GM19025 (cell line): ENCODE measurements at regions not wholly inside any gene's neighbourhood (a gene's known extent, or its start where the extent isn't known, plus 50 kb on each side); places are given as distances from the start of the nearest gene placed in this dataset.

Experiments used
- ATAC-seq: cut with Tn5 transposase; IDR thresholded peaks from one replicate; pipeline ENCODE4 v1.9.1; 2021; ENCODE audit warnings: mild to moderate bottlenecking, low read depth, moderate library complexity; ENCODE audit not compliant: unreplicated experiment

- no peak for ATAC-seq
These were observed 374.2 kb downstream of the MAN2A1 start for GRCh38 chr5:110063640-110064602.

- no peak for ATAC-seq
These were observed 375.0 kb downstream of the MAN2A1 start for GRCh38 chr5:110064603-110065268.

- ATAC-seq: no peak
These were observed 381.1 kb downstream of the MAN2A1 start for GRCh38 chr5:110070836-110071235.

- no peak for ATAC-seq
These were observed 382.9 kb downstream of the MAN2A1 start for GRCh38 chr5:110072651-110073050.

GRCh38 chr5:110073534-110073933 lies 383.8 kb downstream of the MAN2A1 start:
- no peak for ATAC-seq

GRCh38 chr5:110075656-110076055 lies 385.9 kb downstream of the MAN2A1 start:
- ATAC-seq: no peak

GRCh38 chr5:110077147-110077546 lies 387.4 kb downstream of the MAN2A1 start:
- no peak for ATAC-seq

GRCh38 chr5:110082194-110082593 lies 392.5 kb downstream of the MAN2A1 start:
- no peak for ATAC-seq

- ATAC-seq: no peak
These were observed 393.1 kb downstream of the MAN2A1 start for GRCh38 chr5:110082863-110083262.

- no peak for ATAC-seq
These were observed 396.1 kb downstream of the MAN2A1 start for GRCh38 chr5:110085826-110086225.

GRCh38 chr5:110086658-110087388 lies 397.1 kb downstream of the MAN2A1 start:
- ATAC-seq: no peak

GRCh38 chr5:110087829-110088228 lies 398.1 kb downstream of the MAN2A1 start:
- ATAC-seq: no peak

- no peak for ATAC-seq
These were observed 399.1 kb downstream of the MAN2A1 start for GRCh38 chr5:110088676-110089436.

GRCh38 chr5:110092955-110093785 lies 403.4 kb downstream of the MAN2A1 start:
- ATAC-seq: no peak

GRCh38 chr5:110094109-110094508 lies 404.4 kb downstream of the MAN2A1 start:
- no peak for ATAC-seq

- no peak for ATAC-seq
These were observed 404.8 kb downstream of the MAN2A1 start for GRCh38 chr5:110094548-110094947.

- ATAC-seq: no peak
These were observed 406.7 kb downstream of the MAN2A1 start for GRCh38 chr5:110096419-110096818.

GRCh38 chr5:110099572-110099971 lies 409.8 kb downstream of the MAN2A1 start:
- ATAC-seq: no peak

- no peak for ATAC-seq
These were observed 413.4 kb downstream of the MAN2A1 start for GRCh38 chr5:110103081-110103480.
